Erythroblast (primary cell): ENCODE measurements at regions not wholly inside any gene's neighbourhood (a gene's known extent, or its start where the extent isn't known, plus 50 kb on each side); places are given as distances from the start of the nearest gene placed in this dataset.

Experiments
- GATA1 ChIP-seq: IDR thresholded peaks from 2 replicates; pipeline ENCODE4 v1.6.1; 2011; ENCODE audit warnings: low read depth, mild to moderate bottlenecking, control low read depth, low read length, moderate library complexity
- POLR2A ChIP-seq: IDR thresholded peaks from 2 replicates; pipeline ENCODE4 v1.6.1; 2011; ENCODE audit warnings: mild to moderate bottlenecking, low read length

DNA sequence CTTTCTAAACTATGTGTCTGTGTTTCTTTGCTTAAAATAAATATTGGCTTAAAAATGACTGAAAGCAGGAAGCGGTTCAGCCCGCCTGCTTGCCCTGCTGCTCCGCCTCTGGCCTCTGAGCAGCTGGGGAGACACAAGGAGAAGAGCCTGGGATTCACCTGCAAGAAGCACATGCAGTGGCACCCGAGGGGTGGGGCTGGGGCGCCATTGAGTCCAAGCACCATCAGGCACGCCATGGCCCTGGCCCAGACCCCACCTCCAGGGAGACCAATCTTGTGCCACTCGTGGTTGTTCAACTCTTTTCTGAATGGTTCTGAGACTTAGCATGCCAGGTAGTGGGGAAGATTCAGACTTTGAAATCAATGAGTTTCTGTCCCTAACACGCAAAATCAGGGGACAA lies 495.5 kb upstream of the MYT1L start:
- TF ChIP-seq POLR2A = no peak
- TF ChIP-seq GATA1 = no peak
